Kidney (tissue), 13 donors: ENCODE measurements at regions not wholly inside any gene's neighbourhood (a gene's known extent, or its start where the extent isn't known, plus 50 kb on each side); places are given as distances from the start of the nearest gene placed in this dataset.

Experiments
- DNase-seq, 5 donors: peaks; one replicate each; pipeline ENCODE4 v3.0.0-alpha.2; 2013 to 2020
- FAIRE-seq: peaks from 2 replicates; lab custom pipeline; 2012; peaks lifted over from hg19 to GRCh38; lab: Jason Lieb, UNC
- H3K27ac ChIP-seq, 2 donors: one replicate each; pipeline ENCODE4 v1.7.0; 2013; ENCODE audit warnings: low read depth in 2 of 2, low read length in 2 of 2, inconsistent platforms in 1 of 2
- H3K27me3 ChIP-seq: one replicate; pipeline ENCODE4 v1.7.1; 2013; ENCODE audit warnings: low read length, inconsistent platforms; ENCODE audit not compliant: control insufficient read depth, insufficient read depth
- H3K36me3 ChIP-seq, 3 donors: one replicate each; pipeline versions ENCODE4 v1.7.0 to v1.7.1; 2013; ENCODE audit warnings: low read length in 3 of 3, control low read depth in 1 of 3, inconsistent platforms in 1 of 3; ENCODE audit not compliant: insufficient read depth in 3 of 3, control insufficient read depth in 2 of 3
- H3K4me1 ChIP-seq, 3 donors: one replicate each; pipeline versions ENCODE4 v1.7.0 to v1.7.1; 2013; ENCODE audit warnings: low read length in 3 of 3, inconsistent platforms in 1 of 3, low read depth in 1 of 3; ENCODE audit not compliant: control insufficient read depth in 2 of 3, insufficient read depth in 2 of 3
- H3K4me3 ChIP-seq, 3 donors: one replicate each; pipeline versions ENCODE4 v1.7.0 to v1.8.1; 2013; ENCODE audit warnings: low read length in 3 of 3, control low read depth in 1 of 3, inconsistent platforms in 1 of 3
- H3K9ac ChIP-seq, 3 donors: one replicate each; pipeline versions ENCODE4 v1.7.0 to v1.7.1; 2013; ENCODE audit warnings: low read length in 3 of 3, control low read depth in 1 of 3, inconsistent platforms in 1 of 3
- H3K9me3 ChIP-seq, 3 donors: one replicate each; pipeline versions ENCODE4 v1.7.0 to v1.7.1; 2013; ENCODE audit warnings: low read length in 3 of 3, control low read depth in 1 of 3, inconsistent platforms in 1 of 3; ENCODE audit not compliant: control insufficient read depth in 2 of 3, insufficient read depth in 1 of 3
- intact Hi-C: fragments of 100-400 bp; cut with DNase I; formaldehyde crosslinking; loops from one replicate; pipeline ENCODE4 v1.11.1; 2022
- TF ChIP-seq, protein P1 (sequence below): IDR thresholded peaks from 3 replicates; pipeline ENCODE4 v1.5.1; 2012; ENCODE audit warnings: mild to moderate bottlenecking, moderate library complexity, borderline replicate concordance; ENCODE audit not compliant: insufficient read depth; ENCODE audit errors: extremely low read depth
- donor health status: control.
- donor health status: control.
- donor health status: control.
- donor health status: control.
- donor health status: control.
- donor health status: DM: yes; HTN: yes; CAD: no.
- donor health status: Normal renal cell carcinoma (clear cell type).

- Histone ChIP-seq H3K27me3 (no peaks in the 10 kb centered on the region), H3K4me3 (no peak overlapping the region), H3K9ac (no peak overlapping the region), H3K4me1 (no peaks in the 10 kb centered on the region), H3K36me3 (no peaks in the 10 kb centered on the region), H3K27ac (no peak overlapping the region), H3K9me3 (no peaks in the 10 kb centered on the region)
- DNase-seq (no peak), FAIRE-seq (no peak)
- TF ChIP-seq, protein P1, sequence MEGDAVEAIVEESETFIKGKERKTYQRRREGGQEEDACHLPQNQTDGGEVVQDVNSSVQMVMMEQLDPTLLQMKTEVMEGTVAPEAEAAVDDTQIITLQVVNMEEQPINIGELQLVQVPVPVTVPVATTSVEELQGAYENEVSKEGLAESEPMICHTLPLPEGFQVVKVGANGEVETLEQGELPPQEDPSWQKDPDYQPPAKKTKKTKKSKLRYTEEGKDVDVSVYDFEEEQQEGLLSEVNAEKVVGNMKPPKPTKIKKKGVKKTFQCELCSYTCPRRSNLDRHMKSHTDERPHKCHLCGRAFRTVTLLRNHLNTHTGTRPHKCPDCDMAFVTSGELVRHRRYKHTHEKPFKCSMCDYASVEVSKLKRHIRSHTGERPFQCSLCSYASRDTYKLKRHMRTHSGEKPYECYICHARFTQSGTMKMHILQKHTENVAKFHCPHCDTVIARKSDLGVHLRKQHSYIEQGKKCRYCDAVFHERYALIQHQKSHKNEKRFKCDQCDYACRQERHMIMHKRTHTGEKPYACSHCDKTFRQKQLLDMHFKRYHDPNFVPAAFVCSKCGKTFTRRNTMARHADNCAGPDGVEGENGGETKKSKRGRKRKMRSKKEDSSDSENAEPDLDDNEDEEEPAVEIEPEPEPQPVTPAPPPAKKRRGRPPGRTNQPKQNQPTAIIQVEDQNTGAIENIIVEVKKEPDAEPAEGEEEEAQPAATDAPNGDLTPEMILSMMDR: no peak
- intact Hi-C loops: no loop called here
Measured at GRCh38 chr13:90686442-90686841, 661.0 kb upstream of the MIR17HG start.

GRCh38 chr13:90689111-90689510, 658.4 kb upstream of the MIR17HG start:
- FAIRE-seq: no peak
- intact Hi-C loops: no loop called here
- H3K9ac ChIP-seq: no peak overlapping the region

DNA sequence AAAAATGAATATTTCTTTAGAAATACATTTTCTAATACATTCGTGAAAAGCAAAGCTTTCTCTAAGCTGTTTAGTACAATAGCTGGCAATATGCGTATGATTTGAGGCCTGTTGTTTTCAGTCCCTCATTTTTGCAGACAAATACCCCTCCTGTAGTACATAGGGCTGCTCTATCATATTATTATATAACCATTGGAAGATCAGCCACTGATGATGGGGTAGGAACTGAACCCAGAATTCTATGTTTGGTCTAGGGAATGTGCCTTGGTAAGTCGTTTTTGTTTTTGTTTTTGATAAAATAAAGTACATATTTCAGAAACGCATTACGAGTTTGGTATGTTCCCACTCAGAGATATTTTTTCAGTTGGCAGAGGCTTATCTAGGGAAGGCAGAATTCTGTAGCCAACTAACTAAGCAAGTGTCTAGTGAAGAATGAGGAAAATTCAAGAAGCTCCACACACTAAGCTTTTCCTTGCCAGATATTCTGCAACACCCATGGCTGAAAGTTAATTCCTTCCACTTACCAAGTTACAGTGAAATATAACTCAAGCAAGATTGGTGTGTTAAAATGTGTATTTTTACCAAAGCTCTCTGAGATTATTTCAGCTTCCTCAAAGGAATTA, 656.9 kb upstream of the MIR17HG start:
- Histone ChIP-seq H3K4me3 (no peak overlapping the region), H3K36me3 (no peaks in the 10 kb centered on the region), H3K4me1 (no peaks in the 10 kb centered on the region), H3K9ac (no peak overlapping the region), H3K9me3 (no peaks in the 10 kb centered on the region), H3K27ac (no peak overlapping the region), H3K27me3 (no peaks in the 10 kb centered on the region)
- FAIRE-seq (no peak), DNase-seq (no peak)
- intact Hi-C loops: no loop called here
- TF ChIP-seq, protein P1: no peak

More at GRCh38 chr13:90689111-90689510, 658.4 kb upstream of the MIR17HG start:
- Histone ChIP-seq H3K27ac (no peak overlapping the region), H3K36me3 (no peaks in the 10 kb centered on the region), H3K4me1 (no peaks in the 10 kb centered on the region), H3K27me3 (no peaks in the 10 kb centered on the region), H3K4me3 (no peak overlapping the region), H3K9me3 (no peaks in the 10 kb centered on the region)
- TF ChIP-seq, protein P1: no peak
- DNase-seq: no peak

GRCh38 chr13:90696254-90696653, 651.2 kb upstream of the MIR17HG start:
- no peak overlapping the region for H3K4me3 ChIP-seq
- no peak overlapping the region for H3K9ac ChIP-seq
- H3K36me3 ChIP-seq: no peaks in the 10 kb centered on the region
- DNase-seq (no peak), FAIRE-seq (no peak)
- no peaks in the 10 kb centered on the region for H3K9me3 ChIP-seq
- H3K27me3 ChIP-seq: no peaks in the 10 kb centered on the region
- intact Hi-C loops: no loop called here
- TF ChIP-seq, protein P1: no peak
- H3K27ac ChIP-seq: no peak overlapping the region
- H3K4me1 ChIP-seq: no peaks in the 10 kb centered on the region
